SU-DHL-6 (cell line): ENCODE measurements at regions not wholly inside any gene's neighbourhood (a gene's known extent, or its start where the extent isn't known, plus 50 kb on each side); places are given as distances from the start of the nearest gene placed in this dataset.

ENCODE experiments used
- EZH2phosphoT487 ChIP-seq: fragments of 200-600 bp; sonication (generic), shearing (Covaris generic); conservative IDR thresholded peaks from 2 replicates; pipeline ENCODE4 v1.6.1; 2018; ENCODE audit warnings: mild to moderate bottlenecking, antibody characterized with exemption, low read length, moderate library complexity, mixed read lengths
- TF ChIP-seq, protein P1 (sequence below): fragments of 200-600 bp; sonication (generic); IDR thresholded peaks from one replicate; pipeline ENCODE4 v1.5.1; 2017; ENCODE audit warnings: antibody characterized with exemption, mild to moderate bottlenecking, low read length, moderate library complexity; ENCODE audit not compliant: insufficient read depth, poor library complexity, severe bottlenecking

DNA sequence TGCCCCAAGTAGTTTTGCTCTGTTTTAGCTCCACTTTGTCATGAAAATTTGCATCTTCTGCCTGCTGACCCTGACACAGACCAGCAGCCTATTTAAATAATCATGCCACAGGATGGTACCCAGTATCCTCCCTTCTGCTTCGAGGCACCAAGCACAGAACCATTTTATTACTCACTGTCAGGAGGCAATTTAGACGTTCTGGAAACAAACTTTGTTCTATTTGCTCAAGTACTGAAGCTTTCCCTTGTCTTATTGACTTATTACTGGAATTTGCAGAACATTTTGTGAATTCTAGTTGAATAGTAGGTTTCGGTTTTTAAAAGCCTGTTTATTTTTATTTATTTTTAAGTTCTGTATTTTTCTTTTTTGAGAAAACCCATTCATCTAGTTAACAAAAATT lies 279.6 kb upstream of the GADL1 start:
- TF ChIP-seq, protein P1, sequence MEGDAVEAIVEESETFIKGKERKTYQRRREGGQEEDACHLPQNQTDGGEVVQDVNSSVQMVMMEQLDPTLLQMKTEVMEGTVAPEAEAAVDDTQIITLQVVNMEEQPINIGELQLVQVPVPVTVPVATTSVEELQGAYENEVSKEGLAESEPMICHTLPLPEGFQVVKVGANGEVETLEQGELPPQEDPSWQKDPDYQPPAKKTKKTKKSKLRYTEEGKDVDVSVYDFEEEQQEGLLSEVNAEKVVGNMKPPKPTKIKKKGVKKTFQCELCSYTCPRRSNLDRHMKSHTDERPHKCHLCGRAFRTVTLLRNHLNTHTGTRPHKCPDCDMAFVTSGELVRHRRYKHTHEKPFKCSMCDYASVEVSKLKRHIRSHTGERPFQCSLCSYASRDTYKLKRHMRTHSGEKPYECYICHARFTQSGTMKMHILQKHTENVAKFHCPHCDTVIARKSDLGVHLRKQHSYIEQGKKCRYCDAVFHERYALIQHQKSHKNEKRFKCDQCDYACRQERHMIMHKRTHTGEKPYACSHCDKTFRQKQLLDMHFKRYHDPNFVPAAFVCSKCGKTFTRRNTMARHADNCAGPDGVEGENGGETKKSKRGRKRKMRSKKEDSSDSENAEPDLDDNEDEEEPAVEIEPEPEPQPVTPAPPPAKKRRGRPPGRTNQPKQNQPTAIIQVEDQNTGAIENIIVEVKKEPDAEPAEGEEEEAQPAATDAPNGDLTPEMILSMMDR: no peak
- no peak for TF ChIP-seq EZH2phosphoT487
